VCaP (cell line): ENCODE measurements at regions not wholly inside any gene's neighbourhood (a gene's known extent, or its start where the extent isn't known, plus 50 kb on each side); places are given as distances from the start of the nearest gene placed in this dataset.
A peak's percentile ranks its signal among the peaks of the same experiment; 100 is the strongest.

Experiments used
- H3K27ac ChIP-seq: fragments of 450-650 bp; 2 replicates; pipeline ENCODE4 v1.5.1; 2017
- CTCF ChIP-seq: fragments of 450-650 bp; conservative IDR thresholded peaks from 2 replicates; pipeline ENCODE4 v1.5.1; 2017; ENCODE audit warnings: mild to moderate bottlenecking, moderate library complexity

GRCh38 chr19:46953955-46954501, 65.6 kb upstream of the NPAS1 start:
- no peak for TF ChIP-seq CTCF

GRCh38 chr19:46954502-46954992, 65.1 kb upstream of the NPAS1 start:
- H3K27ac ChIP-seq = peak overlapping the region; percentile 76
- TF ChIP-seq CTCF = no peak

More at GRCh38 chr19:46953955-46954501, 65.6 kb upstream of the NPAS1 start:
- peak overlapping the region; percentile 76 for H3K27ac ChIP-seq

- peak overlapping the region; percentile 76 for H3K27ac ChIP-seq
- no peak for TF ChIP-seq CTCF
Observed at GRCh38 chr19:46954993-46955812, 64.4 kb upstream of the NPAS1 start.

DNA sequence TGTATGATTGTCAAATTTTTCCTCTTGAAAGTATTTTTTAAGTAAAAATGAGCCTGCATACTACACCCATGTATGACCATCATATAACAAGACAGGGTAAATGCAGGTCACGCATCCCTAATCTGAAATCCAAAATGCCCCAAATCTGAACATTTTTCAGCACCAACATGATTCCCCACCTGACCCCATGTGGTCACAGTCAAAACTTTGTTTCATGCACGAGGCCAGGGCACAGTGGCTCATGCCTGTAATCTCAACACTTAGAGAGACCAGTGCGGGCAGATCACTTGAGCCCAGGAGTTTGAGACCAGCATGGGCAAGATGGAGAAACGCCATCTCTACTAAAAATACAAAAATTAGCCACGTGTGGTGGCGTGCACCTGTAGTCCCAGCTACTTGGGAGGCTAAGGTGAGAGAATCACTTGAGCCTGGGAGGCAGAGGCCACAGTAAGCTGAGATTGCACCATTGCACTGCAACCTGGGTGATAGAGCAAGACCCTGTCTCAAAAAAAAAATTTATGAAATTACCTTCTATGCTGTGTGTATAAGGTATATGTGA, 63.7 kb upstream of the NPAS1 start:
- TF ChIP-seq CTCF = no peak
- peak overlapping the region; percentile 76 for H3K27ac ChIP-seq

DNA sequence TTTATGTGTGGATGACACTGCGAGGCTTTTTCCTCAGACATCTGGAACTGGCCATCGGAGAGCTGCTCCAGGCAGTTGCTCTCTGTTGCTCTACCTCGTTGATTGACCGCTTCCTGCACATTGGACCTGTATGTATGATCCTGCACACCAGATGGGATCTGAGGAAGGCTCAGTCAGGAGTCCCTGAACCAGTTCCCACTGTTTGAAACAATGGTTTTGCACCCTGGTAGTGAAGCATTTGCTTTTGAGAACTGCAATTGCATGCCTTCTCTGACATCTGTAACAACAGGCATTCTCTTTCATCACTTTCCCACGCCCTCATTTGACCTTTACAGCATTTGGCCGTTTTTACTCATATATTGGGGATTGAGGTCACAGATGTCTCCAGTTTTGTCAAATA, 61.1 kb upstream of the NPAS1 start:
- H3K27ac ChIP-seq = no peak overlapping the region
- no peak for TF ChIP-seq CTCF

DNA sequence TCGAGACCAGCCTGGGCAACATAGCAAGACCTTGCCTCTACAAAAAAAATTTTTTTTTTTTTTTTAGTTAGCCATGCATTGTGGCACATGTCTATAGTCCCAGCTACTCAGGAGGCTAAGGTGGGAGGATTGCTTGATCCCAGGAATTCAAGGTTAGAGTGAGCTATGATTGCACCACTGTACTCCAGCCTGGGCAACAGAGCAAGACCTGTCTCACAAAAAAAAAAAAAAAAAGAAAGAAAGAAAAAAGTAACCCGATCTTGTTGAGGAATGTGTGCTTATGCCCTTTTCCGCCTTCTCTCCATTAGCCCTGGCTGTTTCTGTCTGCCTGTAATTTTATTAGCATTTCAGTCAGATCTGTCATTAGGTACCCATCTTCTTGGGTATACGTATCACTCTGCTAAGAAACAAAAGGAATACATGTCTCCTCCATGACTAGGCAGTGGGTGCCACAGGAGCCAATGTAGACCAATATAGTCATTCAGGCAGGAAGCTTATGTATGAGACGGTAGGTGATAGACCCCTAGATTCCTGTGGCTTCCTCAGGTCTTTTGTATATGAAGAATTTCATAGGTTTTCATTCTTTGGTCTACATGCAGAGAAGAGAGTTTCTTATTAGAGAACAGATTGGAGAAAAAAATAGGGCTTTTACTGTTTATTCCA, 59.6 kb upstream of the NPAS1 start:
- H3K27ac ChIP-seq = no peak overlapping the region
- TF ChIP-seq CTCF = no peak

DNA sequence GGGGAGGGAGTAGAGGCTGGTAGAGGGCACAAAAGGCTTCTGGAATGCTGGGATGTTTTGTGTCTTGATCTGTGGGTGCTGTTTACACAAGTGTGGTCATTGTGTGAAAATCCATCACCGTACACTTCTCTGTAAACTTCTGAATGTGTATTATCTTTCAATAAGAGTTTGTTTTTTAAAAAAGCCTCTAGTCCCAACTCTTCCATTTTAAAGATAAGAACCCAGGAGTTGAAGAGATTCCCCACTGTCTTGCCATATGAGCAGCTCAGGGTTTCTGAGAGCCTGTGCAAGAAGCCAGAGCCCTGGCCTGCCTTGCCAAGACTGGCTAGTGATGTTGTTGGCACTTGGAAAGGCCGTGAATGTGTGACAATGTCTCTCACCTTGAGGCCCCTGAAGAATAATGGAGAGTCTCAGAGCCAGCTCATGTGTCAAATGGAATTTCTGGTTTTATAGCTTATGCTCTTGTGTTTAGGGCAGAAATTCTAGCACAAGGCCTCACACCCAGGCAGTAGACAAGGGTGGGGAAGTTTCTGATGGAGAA, 57.5 kb upstream of the NPAS1 start:
- H3K27ac ChIP-seq = no peak overlapping the region
- TF ChIP-seq CTCF = no peak
